T-helper 17 cell (primary cell): ENCODE measurements at regions not wholly inside any gene's neighbourhood (a gene's known extent, or its start where the extent isn't known, plus 50 kb on each side); places are given as distances from the start of the nearest gene placed in this dataset.

Experiments used
- ATAC-seq: fragments of 150-1000 bp; cut with Tn5 transposase; 2 replicates; pipeline ENCODE4 v1.10.0; 2021; ENCODE audit warnings: mild to moderate bottlenecking, moderate library complexity
- DNase-seq, 3 donors: peaks; one replicate each; pipeline versions ENCODE4 v3.0.0 to v3.0.0-alpha.2; 2020 to 2021
- H3K9me3 ChIP-seq: one replicate; pipeline ENCODE4 v1.7.0; 2013; ENCODE audit warnings: low read length, mild to moderate bottlenecking; ENCODE audit not compliant: control insufficient read depth, poor library complexity, severe bottlenecking
- H3K27ac Mint-ChIP-seq: one replicate; pipeline ENCODE4 v1.8.0; 2022; ENCODE audit warnings: mild to moderate bottlenecking, moderate library complexity, mixed read lengths
- H3K27me3 Mint-ChIP-seq: one replicate; pipeline ENCODE4 v1.8.0; 2022; ENCODE audit warnings: mixed read lengths
- H3K36me3 Mint-ChIP-seq: one replicate; pipeline ENCODE4 v1.8.0; 2022; ENCODE audit warnings: low read depth, mixed read lengths
- H3K4me1 Mint-ChIP-seq: one replicate; pipeline ENCODE4 v1.8.0; 2022; ENCODE audit warnings: mild to moderate bottlenecking, mixed read lengths
- H3K4me3 Mint-ChIP-seq: one replicate; pipeline ENCODE4 v1.8.0; 2022; ENCODE audit warnings: mild to moderate bottlenecking, moderate library complexity, mixed read lengths

DNA sequence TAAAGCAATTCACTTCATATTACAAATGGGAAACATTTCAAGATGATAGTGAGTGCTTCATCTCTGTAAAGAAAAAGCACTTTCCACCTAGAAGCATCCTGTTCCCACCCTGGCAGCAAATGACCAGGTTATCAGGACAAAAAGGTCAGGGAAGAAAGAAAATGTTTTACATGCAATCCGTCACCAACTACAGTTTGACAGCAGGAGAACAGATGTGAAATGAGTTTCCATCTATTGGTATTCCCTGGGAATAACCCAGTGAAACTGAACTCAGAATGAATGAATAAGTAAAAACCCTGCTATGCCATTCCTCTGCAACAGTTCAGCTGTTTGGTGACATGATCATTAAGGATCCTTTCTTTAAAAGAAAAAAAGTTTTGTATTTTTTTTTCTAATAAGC lies 67.6 kb downstream of the HTR1A start:
- no peak overlapping the region for H3K4me3 Mint-ChIP-seq
- H3K27me3 Mint-ChIP-seq: no peaks in the 10 kb centered on the region
- ATAC-seq (no peak), DNase-seq (no peak)
- no peaks in the 10 kb centered on the region for H3K9me3 ChIP-seq
- no peaks in the 10 kb centered on the region for H3K36me3 Mint-ChIP-seq
- no peaks in the 10 kb centered on the region for H3K4me1 Mint-ChIP-seq
- H3K27ac Mint-ChIP-seq: no peak overlapping the region

DNA sequence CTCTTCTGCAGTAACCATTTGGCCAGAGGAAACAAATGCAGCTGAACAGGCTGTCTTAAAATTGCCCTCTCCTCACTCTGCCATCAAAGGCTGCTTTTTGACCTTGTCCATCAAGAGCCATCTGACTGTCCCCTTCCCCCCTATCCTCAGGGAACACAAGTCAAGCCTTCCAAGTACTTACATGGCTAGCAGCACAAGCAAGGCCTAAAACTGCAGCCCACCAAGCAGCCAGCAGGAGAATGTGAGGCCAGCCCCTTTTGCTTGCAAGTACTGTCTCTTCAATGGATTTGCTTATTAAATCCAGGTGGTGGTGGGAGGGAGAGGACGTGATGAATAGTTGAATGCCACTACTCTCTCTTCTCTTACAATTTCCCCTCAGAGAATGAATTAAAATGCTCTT lies 83.5 kb downstream of the HTR1A start:
- ATAC-seq (no peak), DNase-seq (no peak)
- no peaks in the 10 kb centered on the region for H3K4me1 Mint-ChIP-seq
- H3K4me3 Mint-ChIP-seq: no peak overlapping the region
- no peaks in the 10 kb centered on the region for H3K36me3 Mint-ChIP-seq
- H3K27ac Mint-ChIP-seq: no peak overlapping the region
- no peaks in the 10 kb centered on the region for H3K9me3 ChIP-seq
- no peaks in the 10 kb centered on the region for H3K27me3 Mint-ChIP-seq

DNA sequence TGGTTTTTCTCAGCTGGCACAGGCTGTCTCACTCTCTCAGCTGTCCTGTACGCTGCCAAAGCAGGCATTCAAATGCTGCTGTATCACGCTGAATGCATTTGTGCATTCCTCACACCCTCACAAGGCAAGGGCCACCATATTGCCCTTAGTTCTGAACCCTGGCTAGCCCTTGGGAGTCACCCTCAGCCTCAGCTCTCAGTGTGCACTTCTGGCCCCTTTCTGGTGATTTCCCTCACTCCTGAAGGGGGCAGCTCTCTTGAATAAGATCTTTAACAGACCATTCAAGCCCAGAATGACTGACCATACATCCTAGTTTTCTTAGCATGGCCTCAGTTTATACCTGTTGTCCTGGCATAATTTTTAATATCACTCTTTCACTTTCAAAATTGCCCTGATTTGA lies 84.3 kb downstream of the HTR1A start:
- H3K27me3 Mint-ChIP-seq: no peaks in the 10 kb centered on the region
- H3K36me3 Mint-ChIP-seq: no peaks in the 10 kb centered on the region

DNA sequence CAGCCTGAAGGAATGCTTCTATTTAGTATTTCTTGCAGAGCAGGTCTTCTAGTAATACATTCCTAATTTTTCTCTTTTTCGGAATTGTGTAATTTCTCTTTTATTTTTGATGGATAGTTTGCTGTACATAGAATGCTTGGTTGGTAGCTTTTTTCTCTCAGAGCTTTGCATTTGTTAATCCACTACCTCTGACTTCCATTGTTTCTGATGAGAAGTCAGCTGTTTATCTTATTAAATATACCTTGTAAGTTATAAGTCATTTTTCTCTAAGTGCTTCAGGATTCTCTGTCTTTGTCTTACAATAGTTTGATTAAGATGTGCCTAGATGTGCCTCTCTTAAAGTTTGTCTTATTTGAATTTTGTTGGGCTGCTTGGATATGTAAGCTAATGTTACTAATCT lies 101.9 kb downstream of the HTR1A start:
- no peaks in the 10 kb centered on the region for H3K9me3 ChIP-seq
- Mint-ChIP-seq H3K4me3 (no peak overlapping the region), H3K27ac (no peak overlapping the region), H3K36me3 (no peaks in the 10 kb centered on the region), H3K4me1 (no peaks in the 10 kb centered on the region), H3K27me3 (no peaks in the 10 kb centered on the region)
- ATAC-seq: no peak
- no peak for DNase-seq

More for the DNA sequence above, 84.3 kb downstream of the HTR1A start:
- H3K9me3 ChIP-seq: no peaks in the 10 kb centered on the region
- ATAC-seq: no peak
- no peak overlapping the region for H3K27ac Mint-ChIP-seq
- no peak for DNase-seq
- H3K4me1 Mint-ChIP-seq: no peaks in the 10 kb centered on the region
- no peak overlapping the region for H3K4me3 Mint-ChIP-seq

DNA sequence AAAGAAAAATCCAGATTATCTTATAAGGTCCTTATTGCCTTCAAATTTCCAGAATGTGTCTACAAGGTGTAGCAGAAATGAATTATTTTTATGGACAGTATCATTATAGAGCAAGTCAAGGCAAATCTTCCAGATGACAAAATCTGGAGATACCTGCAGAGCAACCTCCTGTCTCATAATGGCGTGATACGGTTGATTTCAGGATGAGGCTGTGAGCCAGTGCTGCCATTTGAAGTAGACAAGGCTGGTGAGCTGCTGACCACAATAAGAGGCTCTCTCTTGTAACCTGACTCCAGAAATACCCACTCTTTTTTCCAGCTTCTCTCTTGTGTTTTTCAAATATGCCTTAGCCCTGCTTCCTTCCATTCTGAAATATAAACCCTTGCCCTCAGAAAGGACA lies 108.2 kb downstream of the HTR1A start:
- Mint-ChIP-seq H3K27ac (no peak overlapping the region), H3K4me1 (no peaks in the 10 kb centered on the region), H3K27me3 (no peaks in the 10 kb centered on the region), H3K4me3 (no peak overlapping the region), H3K36me3 (no peaks in the 10 kb centered on the region)
- ATAC-seq: no peak
- DNase-seq: no peak
- no peaks in the 10 kb centered on the region for H3K9me3 ChIP-seq

DNA sequence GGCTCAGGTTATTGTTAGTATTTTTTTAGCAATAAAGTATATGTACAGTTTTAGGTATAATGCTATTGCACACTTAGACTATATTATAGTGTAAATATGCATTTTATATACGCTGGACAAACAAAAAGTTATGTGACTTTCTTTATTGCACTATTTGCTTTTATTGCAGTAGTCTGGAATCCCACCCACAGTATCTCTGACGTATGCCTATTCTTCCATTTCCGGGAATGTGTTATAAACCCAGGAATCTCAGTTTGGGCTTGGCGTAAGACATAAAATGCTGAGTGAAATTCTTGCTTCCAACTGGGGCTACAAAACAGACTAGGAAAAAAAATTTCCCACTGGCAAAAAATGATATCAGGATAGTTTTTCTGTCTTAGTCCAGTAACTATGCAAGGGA lies 119.1 kb downstream of the HTR1A start:
- ATAC-seq: no peak
- Mint-ChIP-seq H3K27ac (no peak overlapping the region), H3K4me1 (no peaks in the 10 kb centered on the region), H3K4me3 (no peak overlapping the region), H3K36me3 (no peaks in the 10 kb centered on the region), H3K27me3 (no peaks in the 10 kb centered on the region)
- DNase-seq: no peak
- no peaks in the 10 kb centered on the region for H3K9me3 ChIP-seq

DNA sequence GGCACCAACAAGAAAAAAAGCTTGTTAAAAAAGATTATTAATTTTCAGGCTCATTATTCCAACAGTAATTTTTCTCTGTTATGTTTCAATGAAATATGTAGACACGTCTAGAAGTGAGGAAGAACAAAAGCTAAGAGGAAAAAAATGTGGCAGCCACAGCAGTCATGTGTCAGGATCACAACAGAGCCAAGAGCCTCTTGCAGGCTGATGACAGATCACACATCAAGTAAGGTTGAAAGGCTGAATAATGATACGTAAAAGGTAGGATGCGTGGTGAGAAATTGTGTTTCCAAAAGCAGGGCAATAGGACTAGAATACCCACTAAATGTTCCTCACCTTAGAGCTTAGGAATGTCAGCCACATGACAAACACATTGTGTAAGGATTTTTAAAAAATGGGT lies 124.8 kb downstream of the HTR1A start:
- H3K36me3 Mint-ChIP-seq: no peaks in the 10 kb centered on the region
- no peak overlapping the region for H3K27ac Mint-ChIP-seq
- DNase-seq: no peak
- no peaks in the 10 kb centered on the region for H3K4me1 Mint-ChIP-seq
- no peak overlapping the region for H3K4me3 Mint-ChIP-seq
- no peaks in the 10 kb centered on the region for H3K9me3 ChIP-seq
- no peak for ATAC-seq
- no peaks in the 10 kb centered on the region for H3K27me3 Mint-ChIP-seq

DNA sequence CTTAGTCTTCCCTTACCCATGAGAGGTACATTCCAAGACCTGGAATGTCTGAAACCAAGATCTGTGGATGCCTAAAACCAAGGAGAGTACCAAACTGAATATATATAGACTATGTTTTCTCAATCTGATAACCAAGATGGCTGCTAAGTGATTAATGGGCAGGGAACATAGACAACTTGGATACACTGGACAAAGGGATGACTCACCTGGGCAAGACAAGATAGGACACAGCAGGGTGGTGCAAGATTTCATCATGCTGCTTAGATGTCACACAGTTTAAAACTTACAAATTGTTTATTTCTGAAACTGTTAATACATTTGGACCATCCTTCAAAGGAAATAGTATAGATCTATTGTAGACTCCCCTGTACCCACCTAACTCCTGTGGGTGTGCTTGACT lies 130.9 kb downstream of the HTR1A start:
- H3K27ac Mint-ChIP-seq: no peak overlapping the region
- DNase-seq: no peak
- no peaks in the 10 kb centered on the region for H3K9me3 ChIP-seq
- ATAC-seq: no peak
- H3K4me3 Mint-ChIP-seq: no peak overlapping the region
- no peaks in the 10 kb centered on the region for H3K36me3 Mint-ChIP-seq
- H3K4me1 Mint-ChIP-seq: no peaks in the 10 kb centered on the region
- H3K27me3 Mint-ChIP-seq: no peaks in the 10 kb centered on the region

DNA sequence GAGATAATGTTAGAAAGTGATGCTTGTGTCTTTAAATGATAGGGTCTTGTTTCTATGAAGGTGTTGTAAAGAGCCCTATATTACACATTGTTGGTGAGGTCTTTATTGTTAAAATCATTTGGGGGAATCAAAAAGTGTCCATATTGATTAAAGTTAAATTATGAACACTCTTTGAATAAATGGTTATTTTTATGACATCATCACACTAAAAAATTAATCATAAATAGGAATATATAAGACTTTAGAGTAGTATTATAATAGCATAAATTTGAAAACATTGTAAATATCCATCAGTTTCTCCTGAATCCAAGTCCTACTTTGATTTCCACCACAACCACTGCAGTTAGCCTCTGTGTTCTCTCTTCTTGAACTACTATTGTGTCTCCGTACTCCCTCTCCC lies 136.3 kb downstream of the HTR1A start:
- Mint-ChIP-seq H3K27me3 (no peaks in the 10 kb centered on the region), H3K36me3 (no peaks in the 10 kb centered on the region), H3K4me1 (no peaks in the 10 kb centered on the region), H3K4me3 (no peak overlapping the region), H3K27ac (no peak overlapping the region)
- no peaks in the 10 kb centered on the region for H3K9me3 ChIP-seq
- ATAC-seq: no peak
- DNase-seq: no peak

DNA sequence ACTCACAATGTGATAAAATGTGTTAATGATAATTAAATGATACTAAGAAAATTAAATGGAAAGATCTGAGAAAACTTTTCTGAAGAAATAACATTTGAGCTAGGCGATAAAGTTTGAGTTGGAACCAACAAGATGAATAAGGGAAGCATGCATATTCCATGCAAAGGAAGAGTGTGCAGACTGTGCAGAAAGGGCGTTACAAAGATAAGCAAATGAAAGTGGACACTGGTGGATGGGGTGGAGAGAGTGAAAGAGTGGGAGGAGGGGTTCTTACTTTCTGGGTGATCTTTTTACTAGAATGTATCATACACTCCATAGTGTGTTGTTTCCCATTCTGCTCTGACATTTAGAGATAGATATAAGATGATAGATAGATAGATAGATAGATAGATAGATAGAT lies 138.7 kb downstream of the HTR1A start:
- Mint-ChIP-seq H3K36me3 (no peaks in the 10 kb centered on the region), H3K4me1 (no peaks in the 10 kb centered on the region), H3K27me3 (no peaks in the 10 kb centered on the region), H3K27ac (no peak overlapping the region), H3K4me3 (no peak overlapping the region)
- ATAC-seq (no peak), DNase-seq (no peak)
- H3K9me3 ChIP-seq: no peaks in the 10 kb centered on the region

DNA sequence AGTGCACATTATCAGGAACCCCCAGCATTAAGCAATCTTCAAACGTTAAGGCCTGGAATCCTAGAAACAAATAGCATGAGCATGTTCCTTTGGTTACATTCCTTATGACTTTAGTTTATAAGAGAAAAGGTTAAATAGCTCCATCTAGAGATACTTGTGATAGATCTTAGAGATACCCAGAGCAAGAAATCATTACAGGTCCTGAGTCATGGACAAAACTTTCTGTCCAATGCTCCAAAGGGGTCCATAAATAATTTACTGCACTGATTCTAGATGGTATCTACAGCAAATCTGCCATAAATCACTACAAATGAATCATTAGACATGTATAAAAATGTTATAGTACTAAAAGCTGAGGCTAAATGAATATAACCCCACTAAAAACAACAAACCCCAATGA lies 139.6 kb downstream of the HTR1A start:
- no peaks in the 10 kb centered on the region for H3K36me3 Mint-ChIP-seq
- no peaks in the 10 kb centered on the region for H3K4me1 Mint-ChIP-seq
- no peaks in the 10 kb centered on the region for H3K9me3 ChIP-seq
- H3K27ac Mint-ChIP-seq: no peak overlapping the region
- H3K4me3 Mint-ChIP-seq: no peak overlapping the region
- ATAC-seq: no peak
- no peak for DNase-seq
- no peaks in the 10 kb centered on the region for H3K27me3 Mint-ChIP-seq

DNA sequence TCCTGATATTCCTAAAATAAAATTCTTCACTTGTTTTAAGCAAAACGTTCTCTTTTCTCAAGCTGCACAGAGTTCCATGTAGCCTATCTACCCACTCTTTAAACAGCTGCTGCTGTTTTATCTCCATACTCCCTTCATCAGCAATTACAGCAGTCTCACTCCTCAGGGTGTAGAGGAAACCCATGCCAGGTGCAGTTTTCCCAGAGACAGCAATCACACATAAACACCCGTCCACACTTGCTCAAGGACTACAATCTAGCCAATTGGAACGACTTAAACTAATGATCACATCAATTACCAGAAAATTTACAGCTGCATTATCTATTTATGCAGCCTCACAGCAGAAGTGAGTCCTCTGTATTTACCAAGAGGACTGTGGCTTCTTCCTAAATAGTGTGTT lies 141.7 kb downstream of the HTR1A start:
- no peaks in the 10 kb centered on the region for H3K36me3 Mint-ChIP-seq
- H3K4me1 Mint-ChIP-seq: no peaks in the 10 kb centered on the region
- no peak overlapping the region for H3K27ac Mint-ChIP-seq
- no peaks in the 10 kb centered on the region for H3K27me3 Mint-ChIP-seq
- no peaks in the 10 kb centered on the region for H3K9me3 ChIP-seq
- no peak for ATAC-seq
- no peak overlapping the region for H3K4me3 Mint-ChIP-seq
- no peak for DNase-seq

DNA sequence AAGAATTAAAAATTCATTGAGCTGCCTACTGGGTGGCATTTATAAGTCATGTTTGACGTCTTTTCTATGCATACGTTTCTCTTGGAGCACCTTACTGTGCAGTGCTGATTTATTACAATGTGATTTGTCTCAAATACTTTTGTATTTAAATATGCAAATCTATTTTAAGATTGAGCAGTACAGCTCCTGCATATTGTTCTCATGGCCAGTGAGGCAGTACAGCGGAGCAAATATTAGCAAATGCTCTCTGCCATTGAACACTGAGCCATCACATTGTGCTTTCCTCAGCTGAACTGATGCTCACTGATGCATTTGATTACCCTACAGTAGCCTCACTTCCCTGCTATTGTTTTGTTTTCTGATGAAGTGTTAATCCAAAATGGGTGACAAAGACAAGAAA lies 149.6 kb downstream of the HTR1A start:
- Mint-ChIP-seq H3K4me3 (no peak overlapping the region), H3K27me3 (no peaks in the 10 kb centered on the region), H3K4me1 (no peaks in the 10 kb centered on the region), H3K27ac (no peak overlapping the region), H3K36me3 (no peaks in the 10 kb centered on the region)
- ATAC-seq (no peak), DNase-seq (no peak)
- H3K9me3 ChIP-seq: no peaks in the 10 kb centered on the region

DNA sequence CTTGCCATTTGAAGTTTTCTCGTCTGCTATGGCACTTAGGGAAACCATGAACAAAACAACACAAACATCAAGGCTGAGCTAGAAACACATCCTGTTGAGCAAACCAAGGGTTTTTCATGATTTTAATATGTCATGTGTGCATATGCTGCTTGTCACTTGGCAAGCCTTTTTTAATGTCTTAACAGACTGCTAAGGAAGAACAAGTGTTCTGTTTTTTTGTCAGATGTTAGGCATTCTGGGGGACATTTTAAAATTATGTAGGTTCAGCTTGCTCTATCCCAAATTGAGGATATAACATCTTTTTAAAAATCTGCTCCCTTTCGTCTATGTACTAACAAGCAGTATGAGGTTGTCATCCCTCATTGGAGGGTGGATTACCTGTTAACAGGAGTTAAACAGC lies 150.3 kb downstream of the HTR1A start:
- H3K4me1 Mint-ChIP-seq: no peaks in the 10 kb centered on the region
- no peak overlapping the region for H3K27ac Mint-ChIP-seq
- ATAC-seq: no peak
- no peaks in the 10 kb centered on the region for H3K27me3 Mint-ChIP-seq
- DNase-seq: no peak
- no peaks in the 10 kb centered on the region for H3K9me3 ChIP-seq
- H3K36me3 Mint-ChIP-seq: no peaks in the 10 kb centered on the region
- H3K4me3 Mint-ChIP-seq: no peak overlapping the region

DNA sequence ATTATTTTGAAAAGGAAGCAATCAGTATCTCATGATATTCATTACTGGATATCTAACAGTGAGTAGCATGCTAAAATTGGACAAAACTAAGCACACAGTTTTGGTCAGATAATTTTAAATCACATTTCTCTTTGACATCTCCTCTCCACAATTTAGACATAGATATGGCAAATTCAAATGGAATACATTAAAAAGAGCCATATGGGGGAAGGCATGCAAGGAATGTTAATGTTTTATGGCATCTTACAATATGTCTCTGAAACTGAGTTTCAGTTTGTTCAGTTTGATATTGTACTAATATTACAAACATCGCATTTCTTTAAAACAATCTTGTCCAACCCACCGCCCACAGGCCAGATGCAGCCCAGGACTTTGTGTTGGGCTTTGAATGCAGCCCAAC lies 151.0 kb downstream of the HTR1A start:
- no peaks in the 10 kb centered on the region for H3K27me3 Mint-ChIP-seq
- no peak overlapping the region for H3K4me3 Mint-ChIP-seq
- no peaks in the 10 kb centered on the region for H3K9me3 ChIP-seq
- DNase-seq (no peak), ATAC-seq (no peak)
- H3K27ac Mint-ChIP-seq: no peak overlapping the region
- H3K36me3 Mint-ChIP-seq: no peaks in the 10 kb centered on the region
- H3K4me1 Mint-ChIP-seq: no peaks in the 10 kb centered on the region
